ENCODE measurements at regions not wholly inside any gene's neighbourhood (a gene's known extent, or its start where the extent isn't known, plus 50 kb on each side); places are given as distances from the start of the nearest gene placed in this dataset.

- intact Hi-C loops (cut with DNase I): loop anchor here in 6 of 10 donors (5.0 to 10.0 kb wide), 4 partner anchors 899 to 1679 kb away; no protein-coding TSS in a partner anchor
- ATAC-seq (peak in 3 of 8 donors; percentile 30 to 53 (median 41)), DNase-seq (no peak)
- Histone ChIP-seq H3K9me3 (no peaks in the 10 kb centered on the region), H3K4me3 (no peak overlapping the region), H3K4me1 (peaks cover 0 to 10% (median 0%) of the 10 kb centered on the region in 9 donors), H3K36me3 (no peaks in the 10 kb centered on the region), H3K27me3 (peaks cover 0 to 54% (median 0%) of the 10 kb centered on the region in 7 donors), H3K27ac (no peak overlapping the region)
- 37 to 54% methylated on average over 11 of the region's 11 CpGs for WGBS, 2 donors
- no peak for TF ChIP-seq CTCF (IDR thresholded peaks at IDR 0.05)
These were observed 257.9 kb downstream of the CDH26 start for GRCh38 chr20:60215816-60216730.

GRCh38 chr20:60219231-60219630 lies 261.0 kb downstream of the CDH26 start:
- Histone ChIP-seq H3K4me1 (peaks cover 0 to 10% (median 0%) of the 10 kb centered on the region in 9 donors), H3K36me3 (no peaks in the 10 kb centered on the region), H3K27ac (no peak overlapping the region), H3K4me3 (no peak overlapping the region), H3K27me3 (peaks cover 0 to 63% (median 0%) of the 10 kb centered on the region in 7 donors), H3K9me3 (no peaks in the 10 kb centered on the region)
- WGBS, 2 donors: 80 to 84% methylated on average over 4 of the region's 4 CpGs
- intact Hi-C loops (cut with DNase I): loop anchor here in 6 of 10 donors (5.0 to 10.0 kb wide), 4 partner anchors 896 to 1676 kb away; no protein-coding TSS in a partner anchor
- DNase-seq (no peak), ATAC-seq (no peak)
- no peak for TF ChIP-seq CTCF (IDR thresholded peaks at IDR 0.05)

GRCh38 chr20:60219984-60220562 lies 261.9 kb downstream of the CDH26 start:
- no peak for ATAC-seq
- Histone ChIP-seq H3K27me3 (peaks cover 0 to 60% (median 0%) of the 10 kb centered on the region in 7 donors), H3K4me3 (no peak overlapping the region), H3K36me3 (no peaks in the 10 kb centered on the region), H3K9me3 (no peaks in the 10 kb centered on the region), H3K4me1 (peaks cover 0 to 10% (median 0%) of the 10 kb centered on the region in 9 donors), H3K27ac (no peak overlapping the region)
- WGBS, 2 donors: 73 to 77% methylated on average over 9 of the region's 9 CpGs
- intact Hi-C loops (cut with DNase I): loop anchor here in 6 of 10 donors (5.0 to 10.0 kb wide), 4 partner anchors 895 to 1675 kb away; no protein-coding TSS in a partner anchor
- DNase-seq: no peak
- no peak for TF ChIP-seq CTCF (IDR thresholded peaks at IDR 0.05)

- 69 to 72% methylated on average over 8 of the region's 8 CpGs for WGBS, 2 donors
- Histone ChIP-seq H3K27me3 (peaks cover 0 to 54% (median 0%) of the 10 kb centered on the region in 7 donors), H3K9me3 (no peaks in the 10 kb centered on the region), H3K27ac (no peak overlapping the region), H3K36me3 (no peaks in the 10 kb centered on the region), H3K4me1 (peaks cover 0 to 8% (median 0%) of the 10 kb centered on the region in 9 donors), H3K4me3 (no peak overlapping the region)
- ATAC-seq (no peak), DNase-seq (no peak)
- TF ChIP-seq CTCF (IDR thresholded peaks at IDR 0.05): no peak
- intact Hi-C loops (cut with DNase I): no loop called here
These were observed 262.5 kb downstream of the CDH26 start for GRCh38 chr20:60220706-60221105.

Measured in heart right ventricle (tissue), 16 donors.